Ishikawa (cell line): ENCODE measurements at regions not wholly inside any gene's neighbourhood (a gene's known extent, or its start where the extent isn't known, plus 50 kb on each side); places are given as distances from the start of the nearest gene placed in this dataset.

Source experiments
- CEBPB ChIP-seq: IDR thresholded peaks from 2 replicates; pipeline ENCODE4 v1.6.1; 2012
- CREB1 ChIP-seq: IDR thresholded peaks from 2 replicates; pipeline ENCODE4 v1.6.1; 2012; ENCODE audit warnings: low read depth
- EGR1 ChIP-seq: IDR thresholded peaks from 2 replicates; pipeline ENCODE4 v1.6.1; 2012
- EP300 ChIP-seq: IDR thresholded peaks from 2 replicates; pipeline ENCODE4 v1.6.1; 2012; ENCODE audit warnings: borderline replicate concordance
- NFIC ChIP-seq: IDR thresholded peaks from 2 replicates; pipeline ENCODE4 v1.6.1; 2012
- RAD21 ChIP-seq: IDR thresholded peaks from 2 replicates; pipeline ENCODE4 v1.6.1; 2012; ENCODE audit warnings: low read depth
- TAF1 ChIP-seq: IDR thresholded peaks from 2 replicates; pipeline ENCODE4 v1.6.1; 2012; ENCODE audit warnings: low read depth, mild to moderate bottlenecking
- TCF12 ChIP-seq: IDR thresholded peaks from 2 replicates; pipeline ENCODE4 v1.6.1; 2012; ENCODE audit warnings: low read depth
- TEAD4 ChIP-seq: IDR thresholded peaks from 2 replicates; pipeline ENCODE4 v1.6.1; 2012
- YY1 ChIP-seq: IDR thresholded peaks from 2 replicates; pipeline ENCODE4 v1.6.1; 2012; ENCODE audit warnings: low read depth
- ZBTB7A ChIP-seq: IDR thresholded peaks from 2 replicates; pipeline ENCODE4 v1.6.1; 2012; ENCODE audit warnings: low read depth
- TF ChIP-seq, protein P1 (sequence below): IDR thresholded peaks from 2 replicates; pipeline ENCODE4 v1.6.1; 2012
- TF ChIP-seq, protein P2 (sequence below): IDR thresholded peaks from 2 replicates; pipeline ENCODE4 v1.6.1; 2012; ENCODE audit warnings: low read depth, mild to moderate bottlenecking

DNA sequence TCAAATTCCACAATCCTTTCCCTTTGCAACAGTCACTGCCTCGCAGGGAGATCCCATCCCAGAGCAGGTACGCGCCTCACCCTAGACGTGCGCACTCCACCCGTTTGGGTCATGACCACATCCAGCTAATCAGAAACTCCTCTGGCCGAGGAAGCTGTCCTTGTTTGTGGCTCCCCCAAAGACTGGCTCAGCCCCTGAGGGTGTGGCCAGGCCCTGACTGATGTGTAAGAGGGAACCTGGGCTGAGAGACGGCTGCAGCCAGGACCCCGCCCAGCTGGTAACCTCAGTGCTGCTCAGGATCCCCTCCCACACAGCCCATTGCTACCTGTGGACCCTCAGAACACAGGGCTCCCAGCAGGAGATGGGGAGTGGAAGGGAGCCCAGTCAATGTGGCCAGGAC lies 183.2 kb upstream of the SFSWAP start:
- TF ChIP-seq TEAD4 (no peak), CEBPB (no peak), RAD21 (no peak), CREB1 (no peak), EGR1 (no peak), EP300 (no peak), TAF1 (no peak), NFIC (no peak), ZBTB7A (no peak), YY1 (no peak), TCF12 (no peak)
- TF ChIP-seq, protein P1, sequence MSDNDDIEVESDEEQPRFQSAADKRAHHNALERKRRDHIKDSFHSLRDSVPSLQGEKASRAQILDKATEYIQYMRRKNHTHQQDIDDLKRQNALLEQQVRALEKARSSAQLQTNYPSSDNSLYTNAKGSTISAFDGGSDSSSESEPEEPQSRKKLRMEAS = no peak
- TF ChIP-seq, protein P2, sequence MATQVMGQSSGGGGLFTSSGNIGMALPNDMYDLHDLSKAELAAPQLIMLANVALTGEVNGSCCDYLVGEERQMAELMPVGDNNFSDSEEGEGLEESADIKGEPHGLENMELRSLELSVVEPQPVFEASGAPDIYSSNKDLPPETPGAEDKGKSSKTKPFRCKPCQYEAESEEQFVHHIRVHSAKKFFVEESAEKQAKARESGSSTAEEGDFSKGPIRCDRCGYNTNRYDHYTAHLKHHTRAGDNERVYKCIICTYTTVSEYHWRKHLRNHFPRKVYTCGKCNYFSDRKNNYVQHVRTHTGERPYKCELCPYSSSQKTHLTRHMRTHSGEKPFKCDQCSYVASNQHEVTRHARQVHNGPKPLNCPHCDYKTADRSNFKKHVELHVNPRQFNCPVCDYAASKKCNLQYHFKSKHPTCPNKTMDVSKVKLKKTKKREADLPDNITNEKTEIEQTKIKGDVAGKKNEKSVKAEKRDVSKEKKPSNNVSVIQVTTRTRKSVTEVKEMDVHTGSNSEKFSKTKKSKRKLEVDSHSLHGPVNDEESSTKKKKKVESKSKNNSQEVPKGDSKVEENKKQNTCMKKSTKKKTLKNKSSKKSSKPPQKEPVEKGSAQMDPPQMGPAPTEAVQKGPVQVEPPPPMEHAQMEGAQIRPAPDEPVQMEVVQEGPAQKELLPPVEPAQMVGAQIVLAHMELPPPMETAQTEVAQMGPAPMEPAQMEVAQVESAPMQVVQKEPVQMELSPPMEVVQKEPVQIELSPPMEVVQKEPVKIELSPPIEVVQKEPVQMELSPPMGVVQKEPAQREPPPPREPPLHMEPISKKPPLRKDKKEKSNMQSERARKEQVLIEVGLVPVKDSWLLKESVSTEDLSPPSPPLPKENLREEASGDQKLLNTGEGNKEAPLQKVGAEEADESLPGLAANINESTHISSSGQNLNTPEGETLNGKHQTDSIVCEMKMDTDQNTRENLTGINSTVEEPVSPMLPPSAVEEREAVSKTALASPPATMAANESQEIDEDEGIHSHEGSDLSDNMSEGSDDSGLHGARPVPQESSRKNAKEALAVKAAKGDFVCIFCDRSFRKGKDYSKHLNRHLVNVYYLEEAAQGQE = no peak
